Activated naive CD8-positive, alpha-beta T cell treated with anti-CD3 and anti-CD28 coated beads, Interleukin-2, amount 10 ng/mL, durations not matched to agents 7 days and 5 days (primary cell): ENCODE measurements at regions not wholly inside any gene's neighbourhood (a gene's known extent, or its start where the extent isn't known, plus 50 kb on each side); places are given as distances from the start of the nearest gene placed in this dataset.
"Not testable (repeated sequence)": the region's sequence is repeated elsewhere in the genome, so short reads cannot be mapped to it uniquely, and the experiment has no call there.

Experiments
- ATAC-seq: fragments of 150-1000 bp; cut with Tn5 transposase; one replicate; pipeline ENCODE4 v1.10.0; 2021; ENCODE audit warnings: low read depth, moderate library complexity
- POLR2A ChIA-PET: fragments of 350-600 bp; sonication (Branson Sonifier 250); formaldehyde crosslinking; loops from one replicate; lab custom pipeline; 2021; ENCODE audit warnings: antibody characterized with exemption; lab: Charles Lee
- DNase-seq: peaks from one replicate; pipeline ENCODE4 v3.0.0; 2021
- H3K27ac Mint-ChIP-seq: one replicate; pipeline ENCODE4 v1.8.0; 2022; ENCODE audit warnings: mild to moderate bottlenecking, mixed read lengths
- H3K27me3 Mint-ChIP-seq: one replicate; pipeline ENCODE4 v1.8.0; 2022; ENCODE audit warnings: mild to moderate bottlenecking, moderate library complexity, mixed read lengths
- H3K36me3 Mint-ChIP-seq: one replicate; pipeline ENCODE4 v1.8.0; 2021; ENCODE audit warnings: mild to moderate bottlenecking, mixed read lengths
- H3K4me1 Mint-ChIP-seq: one replicate; pipeline ENCODE4 v1.8.0; 2021; ENCODE audit warnings: mixed read lengths
- H3K4me3 Mint-ChIP-seq: one replicate; pipeline ENCODE4 v1.8.0; 2022; ENCODE audit warnings: mild to moderate bottlenecking, moderate library complexity, mixed read lengths
- H3K9me3 Mint-ChIP-seq: one replicate; pipeline ENCODE4 v1.8.0; 2021; ENCODE audit warnings: mixed read lengths

- ATAC-seq, H3K4me1 Mint-ChIP-seq, DNase-seq, H3K27me3 Mint-ChIP-seq, H3K9me3 Mint-ChIP-seq, H3K36me3 Mint-ChIP-seq: not testable (repeated sequence)
- Mint-ChIP-seq H3K27ac (peak overlapping the region; percentile 98), H3K4me3 (peak overlapping the region; percentile 99)
- POLR2A ChIA-PET = interaction anchor here (1.1 kb wide), 1 partner anchor 350 kb away, joined by 3 read pairs; the partner anchor contains the start of gene ZNF717
These were observed 228.2 kb upstream of the FRG2C start for GRCh38 chr3:75435794-75436400.

DNA sequence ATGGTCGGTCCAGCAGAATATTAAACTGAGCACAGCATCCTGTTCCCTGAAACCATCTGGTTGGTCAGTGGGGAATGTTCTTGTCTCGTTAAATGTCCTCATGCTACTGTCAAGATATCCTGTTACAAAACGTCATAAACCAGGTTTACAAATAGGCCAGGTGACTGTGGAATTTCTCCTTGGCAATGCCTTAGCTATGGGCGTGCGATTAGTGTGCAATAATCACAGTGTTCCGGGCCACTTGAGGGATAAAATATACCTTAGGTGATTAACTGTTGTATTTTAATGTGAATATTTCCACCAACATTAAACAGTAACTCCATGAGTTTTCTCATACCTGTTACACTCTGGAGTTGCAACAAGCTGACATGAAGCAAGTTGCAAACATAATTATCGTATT is 223.1 kb upstream of the FRG2C start:
- POLR2A ChIA-PET, H3K4me3 Mint-ChIP-seq, H3K9me3 Mint-ChIP-seq, DNase-seq, H3K27me3 Mint-ChIP-seq, ATAC-seq, H3K27ac Mint-ChIP-seq, H3K36me3 Mint-ChIP-seq: not testable (repeated sequence)
- H3K4me1 Mint-ChIP-seq = peaks cover 11% of the 10 kb centered on the region

GRCh38 chr3:75444634-75445033 is 219.5 kb upstream of the FRG2C start:
- H3K27me3 Mint-ChIP-seq, POLR2A ChIA-PET, H3K36me3 Mint-ChIP-seq, H3K9me3 Mint-ChIP-seq, H3K27ac Mint-ChIP-seq, DNase-seq, ATAC-seq, H3K4me1 Mint-ChIP-seq, H3K4me3 Mint-ChIP-seq: not testable (repeated sequence)

DNA sequence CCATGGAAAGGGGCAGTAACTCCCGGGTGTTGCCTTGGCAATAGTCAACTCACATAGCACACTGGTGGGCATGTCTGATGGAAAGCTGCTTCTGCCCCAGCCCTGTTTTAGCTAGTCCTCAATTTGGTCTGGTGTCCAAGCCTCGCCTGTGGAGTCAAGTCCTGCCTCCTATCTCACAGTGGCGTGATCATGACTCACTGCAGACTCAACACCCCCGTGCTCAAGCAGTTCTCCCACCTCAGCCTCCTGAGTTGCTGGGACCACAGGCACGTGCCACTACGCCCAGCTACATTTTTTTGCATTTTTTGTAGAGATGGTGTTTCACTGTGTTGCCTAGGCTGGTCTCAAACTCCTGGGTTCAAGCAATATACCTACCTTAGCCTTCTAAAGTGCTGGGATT is 218.9 kb upstream of the FRG2C start:
- ATAC-seq, H3K4me1 Mint-ChIP-seq, POLR2A ChIA-PET, H3K36me3 Mint-ChIP-seq, H3K4me3 Mint-ChIP-seq, DNase-seq, H3K27me3 Mint-ChIP-seq, H3K9me3 Mint-ChIP-seq, H3K27ac Mint-ChIP-seq: not testable (repeated sequence)

GRCh38 chr3:75446948-75447347 is 217.2 kb upstream of the FRG2C start:
- H3K36me3 Mint-ChIP-seq, ATAC-seq, H3K27me3 Mint-ChIP-seq, H3K4me1 Mint-ChIP-seq, POLR2A ChIA-PET, H3K4me3 Mint-ChIP-seq, H3K9me3 Mint-ChIP-seq, DNase-seq, H3K27ac Mint-ChIP-seq: not testable (repeated sequence)

GRCh38 chr3:75453328-75453727 is 210.8 kb upstream of the FRG2C start:
- H3K9me3 Mint-ChIP-seq, H3K4me3 Mint-ChIP-seq, ATAC-seq, DNase-seq, H3K36me3 Mint-ChIP-seq, H3K4me1 Mint-ChIP-seq, H3K27me3 Mint-ChIP-seq, H3K27ac Mint-ChIP-seq, POLR2A ChIA-PET: not testable (repeated sequence)

DNA sequence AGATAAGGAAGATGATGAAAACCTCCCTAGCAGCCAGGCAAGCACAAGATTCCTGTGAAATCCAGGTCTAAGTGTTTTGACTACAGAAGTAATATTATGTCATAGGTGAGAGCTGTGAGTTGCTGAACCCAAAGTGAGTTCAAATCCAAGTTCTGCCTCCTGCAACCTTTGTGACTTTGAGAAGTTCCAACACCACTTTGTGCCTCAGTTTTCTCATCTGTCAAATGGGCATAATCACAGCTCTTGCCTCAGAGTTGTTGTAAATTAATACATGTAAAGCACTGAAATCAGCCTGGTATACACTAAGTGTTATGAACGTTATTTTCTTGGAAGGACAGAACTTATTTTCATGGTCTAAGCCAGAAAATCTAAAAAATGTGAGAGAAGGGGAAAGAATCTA is 210.3 kb upstream of the FRG2C start:
- H3K4me3 Mint-ChIP-seq = not testable (repeated sequence)

DNA sequence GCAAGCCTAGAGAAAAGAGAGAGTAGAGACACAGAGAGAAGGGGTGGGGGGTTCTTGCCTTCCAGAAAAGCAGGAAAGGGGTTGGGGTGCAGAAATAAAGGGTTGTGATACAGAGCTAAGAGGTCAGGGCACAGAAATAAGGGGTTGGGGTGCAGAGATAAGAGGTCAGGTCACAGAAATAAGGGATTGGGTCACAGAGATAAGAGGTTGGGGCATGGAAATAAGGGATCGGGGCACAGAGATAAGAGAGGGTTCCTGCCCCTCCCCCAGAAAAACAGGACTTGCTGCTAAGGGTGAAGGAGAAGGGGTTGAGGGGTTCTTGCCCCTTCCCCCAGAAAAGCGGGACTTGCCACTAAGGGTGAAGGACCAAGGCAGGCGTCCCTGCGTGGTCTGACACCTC is 189.6 kb upstream of the FRG2C start:
- H3K27ac Mint-ChIP-seq, ATAC-seq, H3K4me3 Mint-ChIP-seq, POLR2A ChIA-PET, H3K9me3 Mint-ChIP-seq, H3K36me3 Mint-ChIP-seq, H3K4me1 Mint-ChIP-seq, H3K27me3 Mint-ChIP-seq, DNase-seq: not testable (repeated sequence)

More for the DNA sequence above, 210.3 kb upstream of the FRG2C start:
- DNase-seq, H3K27ac Mint-ChIP-seq, H3K9me3 Mint-ChIP-seq, ATAC-seq, H3K4me1 Mint-ChIP-seq, H3K36me3 Mint-ChIP-seq, POLR2A ChIA-PET, H3K27me3 Mint-ChIP-seq: not testable (repeated sequence)

- ATAC-seq, H3K4me3 Mint-ChIP-seq, H3K27ac Mint-ChIP-seq, H3K4me1 Mint-ChIP-seq, H3K9me3 Mint-ChIP-seq, H3K36me3 Mint-ChIP-seq, H3K27me3 Mint-ChIP-seq, POLR2A ChIA-PET, DNase-seq: not testable (repeated sequence)
These were observed 167.5 kb upstream of the FRG2C start for GRCh38 chr3:75496600-75496999.

- H3K9me3 Mint-ChIP-seq = peaks cover 20% of the 10 kb centered on the region
- DNase-seq, POLR2A ChIA-PET, H3K27ac Mint-ChIP-seq, H3K4me1 Mint-ChIP-seq, H3K4me3 Mint-ChIP-seq, H3K27me3 Mint-ChIP-seq, H3K36me3 Mint-ChIP-seq, ATAC-seq: not testable (repeated sequence)
These were observed 163.8 kb upstream of the FRG2C start for GRCh38 chr3:75500357-75500756.

- H3K27me3 Mint-ChIP-seq, H3K27ac Mint-ChIP-seq: not testable (repeated sequence)
These were observed 162.0 kb upstream of the FRG2C start for GRCh38 chr3:75502171-75502570.

DNA sequence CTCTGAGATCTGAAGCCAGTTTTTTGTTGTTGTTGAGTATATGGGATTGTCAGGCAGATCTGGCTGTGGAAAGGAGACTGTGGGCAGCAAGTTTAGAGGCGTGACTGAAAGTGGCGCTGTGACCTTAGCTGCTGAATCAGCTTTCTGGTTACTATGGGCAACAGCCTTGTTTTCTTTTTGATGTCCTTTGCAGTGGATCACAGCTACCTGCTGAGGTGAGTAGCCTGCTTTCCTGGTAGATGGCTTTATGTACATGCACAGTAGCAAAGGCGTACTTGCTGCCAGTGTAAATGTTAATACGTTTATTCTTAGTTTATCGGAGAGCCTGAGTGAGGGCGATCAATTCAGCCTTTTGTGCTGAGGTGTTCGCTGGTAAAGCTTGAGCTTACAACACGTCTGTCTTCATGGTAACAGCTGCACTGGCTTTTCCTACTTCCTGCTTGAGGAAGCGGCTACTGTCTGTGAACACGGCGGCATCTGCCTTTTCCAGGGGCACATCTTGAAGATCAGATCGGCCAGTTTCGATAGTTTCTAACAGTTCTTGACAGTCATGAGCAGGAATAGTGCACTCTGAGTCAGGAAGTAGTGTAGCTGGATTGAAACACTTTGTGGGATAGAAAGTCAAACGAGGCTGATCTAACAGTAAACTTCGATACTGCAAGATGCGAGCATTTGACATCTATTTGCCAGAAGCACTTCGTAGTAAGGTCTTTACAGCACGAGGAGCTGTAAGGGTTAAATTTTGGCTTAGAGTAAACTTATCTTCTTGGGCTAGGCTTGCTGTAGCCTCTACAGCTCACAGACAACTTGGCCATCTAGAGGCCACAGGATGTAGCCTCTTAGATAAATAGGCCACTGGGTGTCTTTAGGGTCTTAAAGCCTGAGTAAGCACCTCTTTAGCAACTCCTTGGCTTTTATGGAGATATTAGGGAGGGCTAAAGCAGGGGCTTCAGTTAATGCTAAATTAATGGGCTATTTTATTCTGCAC is 161.1 kb upstream of the FRG2C start:
- DNase-seq, H3K36me3 Mint-ChIP-seq, H3K27ac Mint-ChIP-seq, H3K4me1 Mint-ChIP-seq, ATAC-seq, POLR2A ChIA-PET, H3K4me3 Mint-ChIP-seq, H3K27me3 Mint-ChIP-seq: not testable (repeated sequence)
- H3K9me3 Mint-ChIP-seq = peaks cover 20% of the 10 kb centered on the region

More at GRCh38 chr3:75502171-75502570, 162.0 kb upstream of the FRG2C start:
- H3K36me3 Mint-ChIP-seq, DNase-seq, H3K4me1 Mint-ChIP-seq, POLR2A ChIA-PET, H3K4me3 Mint-ChIP-seq, ATAC-seq: not testable (repeated sequence)
- H3K9me3 Mint-ChIP-seq = peaks cover 16% of the 10 kb centered on the region

DNA sequence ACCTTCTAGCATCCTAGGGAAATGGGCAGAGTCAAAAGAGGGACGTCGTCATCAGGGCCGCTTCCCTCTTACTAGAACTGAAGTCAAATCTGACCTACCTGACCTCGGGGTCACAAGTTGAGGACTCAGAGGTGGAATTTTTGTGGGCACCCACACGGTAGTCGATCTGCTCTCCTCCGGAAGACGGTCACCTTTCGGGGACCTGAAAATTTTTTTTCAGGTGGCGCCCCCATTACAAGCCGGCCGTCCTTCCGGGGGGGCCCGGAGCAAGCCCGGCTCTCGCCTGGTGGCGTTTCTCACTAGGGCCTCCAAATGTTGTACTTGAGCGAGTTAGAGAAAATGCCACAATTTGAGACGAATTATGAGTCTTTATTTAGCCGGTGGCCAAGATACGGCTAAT is 157.5 kb upstream of the FRG2C start:
- DNase-seq (no peak), ATAC-seq (no peak)
- peaks cover 29% of the 10 kb centered on the region for H3K9me3 Mint-ChIP-seq
- no peaks in the 10 kb centered on the region for H3K27me3 Mint-ChIP-seq
- no peak overlapping the region for H3K27ac Mint-ChIP-seq
- no peak overlapping the region for H3K4me3 Mint-ChIP-seq
- H3K36me3 Mint-ChIP-seq = no peaks in the 10 kb centered on the region
- H3K4me1 Mint-ChIP-seq = no peaks in the 10 kb centered on the region
- POLR2A ChIA-PET = no interaction called here

GRCh38 chr3:75507956-75508355 is 156.2 kb upstream of the FRG2C start:
- H3K4me3 Mint-ChIP-seq, H3K27me3 Mint-ChIP-seq, H3K27ac Mint-ChIP-seq, POLR2A ChIA-PET, ATAC-seq, H3K36me3 Mint-ChIP-seq, DNase-seq, H3K4me1 Mint-ChIP-seq: not testable (repeated sequence)
- peaks cover 23% of the 10 kb centered on the region for H3K9me3 Mint-ChIP-seq
